HG03460 (cell line): ENCODE measurements at regions not wholly inside any gene's neighbourhood (a gene's known extent, or its start where the extent isn't known, plus 50 kb on each side); places are given as distances from the start of the nearest gene placed in this dataset.

Source experiments
- ATAC-seq: cut with Tn5 transposase; IDR thresholded peaks from one replicate; pipeline ENCODE4 v1.9.1; 2021; ENCODE audit not compliant: unreplicated experiment

DNA sequence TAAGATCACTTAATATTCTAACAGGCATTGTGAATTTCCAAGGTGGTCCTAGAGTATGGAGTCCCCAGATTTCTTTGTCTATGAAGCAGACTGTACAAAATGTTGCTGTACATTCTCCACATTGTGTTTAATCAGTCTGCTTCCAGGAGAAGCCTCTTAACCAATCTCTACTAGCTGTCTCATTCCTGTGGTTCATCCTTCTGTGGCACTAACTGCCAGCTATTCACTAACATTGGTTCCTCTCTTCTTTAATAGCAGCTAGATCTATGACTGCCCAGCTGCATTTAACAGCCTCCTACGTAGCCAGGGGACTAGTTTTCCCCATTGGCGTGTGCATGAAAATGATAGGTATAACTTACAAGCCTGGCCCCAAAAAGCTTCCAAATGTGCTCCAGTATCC, 395.4 kb downstream of the SAMD5 start:
- no peak for ATAC-seq

DNA sequence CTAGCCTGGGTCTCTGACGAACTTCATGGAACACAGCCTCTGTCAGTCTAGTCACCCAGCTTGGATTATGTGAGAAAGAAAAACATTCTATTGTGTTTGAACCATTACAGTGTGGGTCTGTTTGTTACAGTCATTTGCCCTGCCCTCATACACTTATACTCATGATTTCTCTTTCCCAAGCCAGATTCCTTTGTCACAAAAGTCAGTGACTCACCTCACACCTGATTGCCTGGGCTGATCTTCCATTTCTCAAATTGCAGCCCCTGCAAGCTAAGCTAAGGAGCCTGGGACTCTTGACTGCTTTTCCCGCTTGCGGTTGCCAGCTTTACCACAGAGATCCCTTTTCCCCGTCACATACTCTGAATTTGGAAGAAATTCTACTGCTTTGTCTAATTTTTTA, 395.9 kb downstream of the SAMD5 start:
- ATAC-seq = no peak

- no peak for ATAC-seq
Measured at GRCh38 chr6:147905711-147906110, 397.2 kb downstream of the SAMD5 start.

- ATAC-seq = no peak
Measured at GRCh38 chr6:147906361-147906760, 397.9 kb downstream of the SAMD5 start.

- no peak for ATAC-seq
Measured at GRCh38 chr6:147909640-147910039, 401.1 kb downstream of the SAMD5 start.

DNA sequence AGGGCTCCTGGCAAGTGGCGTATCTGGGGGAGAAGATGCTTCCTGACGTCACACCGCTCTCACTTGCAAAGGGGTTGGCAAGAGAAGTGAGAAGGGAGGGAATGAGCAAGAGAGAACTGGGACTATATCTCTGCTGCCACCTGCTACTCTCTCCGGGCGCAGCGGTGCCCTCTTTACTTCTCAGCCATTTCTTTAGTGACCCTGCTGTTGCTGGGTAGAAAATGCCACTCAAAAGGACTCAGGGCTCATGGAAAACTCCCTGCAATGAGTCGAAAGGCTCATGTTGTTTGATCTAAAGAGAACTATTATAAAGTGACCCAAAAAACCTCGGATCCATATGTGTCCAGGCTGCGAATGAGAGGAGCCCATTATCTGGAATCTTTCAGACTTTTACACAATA, 401.8 kb downstream of the SAMD5 start:
- ATAC-seq = no peak

DNA sequence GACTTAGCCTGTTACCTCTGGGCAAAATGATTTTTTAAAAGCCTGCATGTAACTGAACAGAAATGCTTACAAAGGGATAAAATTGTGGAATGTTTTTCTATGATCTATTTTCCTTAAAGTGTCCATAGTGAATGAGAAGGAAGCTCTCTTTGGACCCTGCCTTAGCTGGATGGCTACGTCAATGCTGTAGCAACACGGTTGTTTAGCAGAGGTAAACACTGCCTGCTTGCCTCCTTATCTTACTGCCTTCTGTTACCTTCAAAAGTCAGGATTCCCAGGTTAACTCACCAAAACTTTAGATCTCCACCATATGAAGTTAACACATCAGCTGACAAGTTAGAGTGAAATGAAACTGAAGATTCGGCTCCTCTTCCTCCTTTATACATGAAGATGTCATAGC, 402.6 kb downstream of the SAMD5 start:
- ATAC-seq = no peak

DNA sequence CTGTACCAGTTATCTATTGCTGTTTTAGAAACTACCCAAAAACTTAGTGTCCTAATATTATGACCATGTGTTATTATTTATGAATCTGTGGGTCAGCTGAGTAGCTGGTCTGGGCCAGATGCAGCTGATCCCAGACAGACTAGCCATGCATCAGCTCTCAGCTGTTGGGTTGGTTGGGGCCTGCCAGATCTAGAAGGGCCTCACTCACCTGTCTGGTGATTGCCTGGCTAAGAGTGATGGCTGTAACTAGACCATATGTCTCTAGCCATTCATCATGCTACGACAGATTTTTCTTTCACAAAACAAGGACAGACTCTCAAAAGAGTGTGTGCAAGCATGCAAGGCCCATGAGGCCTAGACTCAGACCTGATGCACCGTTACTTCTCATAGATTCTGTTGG, 403.2 kb downstream of the SAMD5 start:
- no peak for ATAC-seq

DNA sequence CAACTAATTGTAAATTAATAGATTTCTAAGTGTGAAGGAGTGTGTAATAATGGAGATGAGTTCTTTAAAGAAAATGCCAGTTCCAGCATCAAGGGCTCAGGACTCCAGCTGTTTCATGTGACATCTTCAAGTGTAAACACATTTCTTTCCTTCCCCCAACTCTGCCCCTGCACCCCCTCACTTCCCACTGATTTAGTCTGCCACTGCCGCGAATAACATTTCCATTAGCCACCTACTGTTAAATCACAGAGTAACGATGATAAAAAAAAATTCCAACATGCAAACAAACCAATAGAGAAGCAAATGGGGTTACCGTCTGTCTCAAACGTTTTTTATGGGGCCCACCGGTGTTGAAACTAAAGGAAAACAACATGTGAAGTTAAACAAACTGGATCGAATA, 414.3 kb downstream of the SAMD5 start:
- no peak for ATAC-seq

DNA sequence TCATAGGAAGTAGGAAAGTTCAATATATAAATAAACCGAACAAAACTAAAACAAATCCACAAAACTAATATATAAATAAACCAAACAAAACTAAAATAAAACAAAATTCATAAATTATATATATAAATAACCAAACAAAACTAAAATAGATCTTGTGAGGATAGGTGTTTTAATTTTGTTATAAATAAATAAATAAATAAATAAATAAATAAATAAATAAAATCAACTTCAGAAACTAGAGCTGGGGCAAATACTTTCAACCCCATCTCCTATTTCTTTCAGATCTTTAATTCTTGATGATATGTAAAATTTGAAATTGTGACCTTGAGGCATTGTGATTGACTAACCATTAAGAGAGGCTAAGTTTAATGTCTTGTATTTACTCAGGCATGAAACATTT, 416.1 kb downstream of the SAMD5 start:
- no peak for ATAC-seq

DNA sequence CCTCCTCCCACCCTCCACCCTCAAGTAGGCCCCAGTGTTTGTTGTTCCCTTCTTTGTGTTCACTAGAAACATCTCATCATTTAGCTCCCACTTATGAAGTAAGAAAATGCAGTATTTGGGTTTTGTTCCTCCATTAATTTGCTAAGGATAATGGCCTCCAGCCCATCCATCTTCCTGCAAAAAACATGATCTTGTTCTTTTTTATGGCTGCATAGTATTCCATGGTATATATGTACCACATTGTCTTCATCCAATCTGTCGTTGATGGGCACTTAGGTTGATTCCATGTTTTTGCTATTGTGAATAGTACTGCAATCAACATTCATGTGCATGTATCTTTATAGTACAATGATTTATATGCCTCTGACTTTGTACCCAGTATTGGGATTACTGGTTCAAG, 416.8 kb upstream of the SASH1 start:
- no peak for ATAC-seq

GRCh38 chr6:147930745-147931144, 411.9 kb upstream of the SASH1 start:
- no peak for ATAC-seq

DNA sequence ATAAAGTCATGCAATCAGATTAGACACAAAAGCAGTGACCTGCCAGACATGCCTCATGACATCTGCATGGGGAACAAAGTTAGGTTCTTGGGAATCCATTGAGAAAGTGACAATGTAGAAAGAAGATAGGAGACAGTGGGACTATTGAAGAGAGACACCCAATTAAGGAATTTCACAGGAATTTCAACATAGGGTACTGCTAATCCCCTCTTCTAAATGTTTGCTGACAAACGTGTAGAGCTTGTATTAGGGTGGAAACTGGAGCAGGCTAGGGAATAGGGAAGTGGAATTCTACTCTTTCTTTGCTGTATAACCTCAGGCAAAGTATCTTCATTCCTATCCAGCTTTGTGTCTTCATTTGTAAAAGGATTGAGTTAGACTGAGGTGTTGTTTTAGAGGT, 409.4 kb upstream of the SASH1 start:
- no peak for ATAC-seq

GRCh38 chr6:147935656-147936055, 407.0 kb upstream of the SASH1 start:
- ATAC-seq = no peak

- no peak for ATAC-seq
Measured at GRCh38 chr6:147936703-147937470, 405.8 kb upstream of the SASH1 start.

DNA sequence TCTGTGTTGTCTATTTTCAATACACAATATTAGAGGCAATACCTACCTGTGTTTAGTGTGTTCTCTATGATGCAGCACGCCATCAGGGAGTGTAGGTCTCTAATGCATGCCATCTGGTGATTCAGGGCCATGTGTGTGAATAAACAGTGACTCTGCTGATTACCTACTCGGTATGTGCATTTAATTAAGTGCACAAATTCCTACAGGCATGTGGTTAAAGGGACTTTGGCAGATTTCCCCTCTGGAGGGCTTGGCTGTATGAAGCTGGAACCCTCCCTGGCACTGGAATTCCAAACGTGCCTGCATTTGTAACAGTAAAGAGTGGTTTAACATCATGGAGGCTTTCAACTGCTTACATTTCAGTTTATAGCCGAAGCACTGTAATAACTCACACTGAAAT, 401.5 kb upstream of the SASH1 start:
- ATAC-seq = no peak

- no peak for ATAC-seq
Measured at GRCh38 chr6:147942363-147942762, 400.3 kb upstream of the SASH1 start.

DNA sequence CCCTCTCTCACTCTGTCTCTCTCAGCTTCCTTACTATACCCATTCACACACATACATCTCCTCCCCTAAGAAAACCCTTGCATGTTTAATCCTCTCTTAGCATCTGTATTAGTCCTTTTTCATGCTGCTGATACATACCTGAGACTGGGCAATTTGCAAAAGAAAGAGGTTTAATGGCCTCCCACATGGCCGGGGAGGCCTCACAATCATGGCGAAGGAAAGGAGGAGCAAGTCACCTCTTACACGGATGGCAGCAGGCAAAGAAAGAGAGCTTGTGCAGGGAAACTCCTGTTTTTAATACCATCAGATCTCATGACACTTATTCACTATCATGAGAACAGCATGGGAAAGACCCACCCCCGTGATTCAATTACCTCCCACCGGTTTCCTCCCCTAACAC, 398.5 kb upstream of the SASH1 start:
- ATAC-seq = no peak

DNA sequence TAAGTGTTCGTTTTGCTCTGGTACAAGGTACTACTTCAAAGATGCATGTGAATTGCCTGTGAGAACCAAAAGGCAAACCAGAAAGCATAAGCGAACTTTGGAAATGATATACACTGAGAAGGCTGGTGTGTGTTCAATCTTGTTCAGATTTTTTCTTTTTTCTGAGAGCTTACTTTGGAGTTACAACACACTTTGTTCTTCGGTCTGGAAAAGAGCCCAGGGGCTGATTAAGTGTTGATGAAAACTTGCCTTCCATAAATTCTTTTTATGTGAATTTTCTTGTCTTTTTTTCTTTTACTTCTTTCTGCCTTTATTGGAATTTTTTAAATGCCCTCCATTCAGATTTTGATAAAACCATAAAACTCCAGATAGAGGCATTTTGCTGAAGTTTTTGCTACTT, 395.1 kb upstream of the SASH1 start:
- no peak for ATAC-seq

- ATAC-seq = no peak
Measured at GRCh38 chr6:147949981-147950622, 392.5 kb upstream of the SASH1 start.

GRCh38 chr6:147950623-147950987, 392.0 kb upstream of the SASH1 start:
- ATAC-seq = no peak

DNA sequence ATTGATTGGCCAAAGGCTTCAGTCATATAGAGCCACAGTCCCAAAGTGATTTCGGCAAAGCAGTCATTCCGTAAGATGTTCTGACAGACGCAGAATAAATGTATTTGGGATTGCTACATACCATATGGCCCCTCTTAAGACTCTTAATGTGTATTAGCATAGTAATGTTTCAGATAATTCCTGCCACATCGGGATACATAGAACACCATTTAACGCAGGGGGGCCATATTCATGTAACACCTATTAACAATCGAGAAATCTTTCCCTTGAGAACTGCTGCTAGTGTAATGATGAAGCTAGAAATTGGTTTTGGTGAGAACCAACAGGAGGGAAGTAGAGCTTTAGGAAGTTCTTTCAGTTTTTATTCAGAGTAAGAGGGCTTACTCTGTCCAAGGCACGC, 390.9 kb upstream of the SASH1 start:
- no peak for ATAC-seq

DNA sequence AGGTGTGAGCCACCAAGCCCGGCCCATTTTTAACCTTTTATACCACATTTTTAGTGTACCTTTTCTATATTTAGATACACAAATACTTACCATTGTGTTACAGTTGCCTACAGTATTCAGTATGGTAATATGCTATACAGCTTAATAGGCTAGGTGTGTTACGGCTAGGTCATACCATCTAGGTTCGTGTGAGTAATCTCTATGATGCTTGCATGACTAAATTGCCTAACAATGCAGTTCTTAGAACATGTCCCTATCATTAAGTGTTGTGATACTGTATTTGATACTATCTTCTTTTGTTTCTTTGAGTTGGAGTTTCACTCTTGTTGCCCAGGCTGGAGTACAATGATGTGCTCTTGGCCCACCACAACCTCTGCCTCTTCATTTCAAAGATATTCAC, 387.7 kb upstream of the SASH1 start:
- no peak for ATAC-seq
